H9 (cell line): ENCODE measurements at regions not wholly inside any gene's neighbourhood (a gene's known extent, or its start where the extent isn't known, plus 50 kb on each side); places are given as distances from the start of the nearest gene placed in this dataset.
"Not testable (repeated sequence)": the region's sequence is repeated elsewhere in the genome, so short reads cannot be mapped to it uniquely, and the experiment has no call there.

Source experiments
- DNase-seq: peaks from one replicate; pipeline ENCODE4 v3.0.0-alpha.2; 2017
- H2AFZ ChIP-seq: one replicate; pipeline ENCODE4 v1.6.1; 2013; ENCODE audit warnings: mild to moderate bottlenecking, low read length, control low read depth, moderate library complexity
- H2AK5ac ChIP-seq: 2 replicates; pipeline ENCODE4 v1.6.1; 2013; ENCODE audit warnings: low read length, control low read depth, mixed read lengths; ENCODE audit not compliant: insufficient read length
- H2BK120ac ChIP-seq: one replicate; pipeline ENCODE4 v1.6.1; 2013; ENCODE audit warnings: low read depth, mild to moderate bottlenecking, low read length, control low read depth, inconsistent platforms; ENCODE audit not compliant: poor library complexity, severe bottlenecking
- H2BK12ac ChIP-seq: 2 replicates; pipeline ENCODE4 v1.6.1; 2013; ENCODE audit warnings: low read length, control low read depth, mixed read lengths, low read depth; ENCODE audit not compliant: insufficient read length
- H2BK15ac ChIP-seq: 2 replicates; pipeline ENCODE4 v1.6.1; 2013; ENCODE audit warnings: low read depth, low read length, control low read depth
- H2BK20ac ChIP-seq: one replicate; pipeline ENCODE4 v1.6.1; 2013; ENCODE audit warnings: low read depth, mild to moderate bottlenecking, low read length, control low read depth, inconsistent platforms; ENCODE audit not compliant: poor library complexity, severe bottlenecking
- H2BK5ac ChIP-seq: 2 replicates; pipeline ENCODE4 v1.6.1; 2013; ENCODE audit warnings: low read length, control low read depth, mixed read lengths; ENCODE audit not compliant: insufficient read length
- H3K14ac ChIP-seq: 2 replicates; pipeline ENCODE4 v1.6.1; 2013; ENCODE audit warnings: low read length, control low read depth; ENCODE audit not compliant: insufficient read depth
- H3K18ac ChIP-seq: 2 replicates; pipeline ENCODE4 v1.6.1; 2013; ENCODE audit warnings: low read depth, mild to moderate bottlenecking, mixed read lengths, low read length, control low read depth; ENCODE audit not compliant: insufficient read length
- H3K23ac ChIP-seq: 2 replicates; pipeline ENCODE4 v1.6.1; 2013; ENCODE audit warnings: low read length, control low read depth, mixed read lengths, low read depth; ENCODE audit not compliant: insufficient read length
- H3K23me2 ChIP-seq: 2 replicates; pipeline ENCODE4 v1.6.1; 2013; ENCODE audit warnings: low read depth, mild to moderate bottlenecking, mixed read lengths, low read length, control low read depth; ENCODE audit not compliant: insufficient read length, poor library complexity, severe bottlenecking
- H3K27ac ChIP-seq: 2 replicates; pipeline ENCODE4 v1.5.1; 2013; ENCODE audit warnings: low read length, control low read depth, mixed read lengths, low read depth; ENCODE audit not compliant: insufficient read length
- H3K27me3 ChIP-seq: 2 replicates; pipeline ENCODE4 v1.6.1; 2013; ENCODE audit warnings: low read length, control low read depth, inconsistent platforms; ENCODE audit not compliant: insufficient read depth
- H3K4ac ChIP-seq: 2 replicates; pipeline ENCODE4 v1.6.1; 2013; ENCODE audit warnings: low read depth, mild to moderate bottlenecking, control low read depth, inconsistent platforms, low read length, moderate library complexity
- H3K4me1 ChIP-seq: 2 replicates; pipeline ENCODE4 v1.6.1; 2013; ENCODE audit warnings: low read length, control low read depth, inconsistent platforms; ENCODE audit not compliant: insufficient read depth
- H3K4me2 ChIP-seq: 2 replicates; pipeline ENCODE4 v1.6.1; 2013; ENCODE audit warnings: low read length, control low read depth, mixed read lengths; ENCODE audit not compliant: insufficient read length, insufficient read depth
- H3K56ac ChIP-seq: 2 replicates; pipeline ENCODE4 v1.6.1; 2013; ENCODE audit warnings: low read depth, mild to moderate bottlenecking, mixed read lengths, low read length, control low read depth; ENCODE audit not compliant: insufficient read length
- H3K79me1 ChIP-seq: 2 replicates; pipeline ENCODE4 v1.6.1; 2013; ENCODE audit warnings: low read depth, mild to moderate bottlenecking, moderate library complexity, low read length, control low read depth, inconsistent platforms; ENCODE audit not compliant: insufficient read depth, poor library complexity, severe bottlenecking
- H3K79me2 ChIP-seq: 2 replicates; pipeline ENCODE4 v1.6.1; 2013; ENCODE audit warnings: low read length, control low read depth, inconsistent platforms; ENCODE audit not compliant: insufficient read depth
- H3K9ac ChIP-seq: 2 replicates; pipeline ENCODE4 v1.6.1; 2013; ENCODE audit warnings: low read length, control low read depth, mixed read lengths; ENCODE audit not compliant: insufficient read length; ENCODE audit errors: extremely low read depth
- H3K9me3 ChIP-seq: one replicate; pipeline ENCODE4 v1.6.1; 2013; ENCODE audit warnings: low read depth, low read length, inconsistent platforms; ENCODE audit not compliant: control insufficient read depth
- H3T11ph ChIP-seq: one replicate; pipeline ENCODE4 v1.6.1; 2013; ENCODE audit warnings: mild to moderate bottlenecking, low read length, control low read depth, inconsistent platforms
- H4K20me1 ChIP-seq: one replicate; pipeline ENCODE4 v1.6.1; 2013; ENCODE audit not compliant: control insufficient read depth, insufficient read length, insufficient read depth
- H4K5ac ChIP-seq: 2 replicates; pipeline ENCODE4 v1.6.1; 2013; ENCODE audit warnings: low read depth, mild to moderate bottlenecking, mixed read lengths, low read length, control low read depth; ENCODE audit not compliant: insufficient read length
- H4K8ac ChIP-seq: replicated peaks from 2 replicates; pipeline ENCODE4 v1.6.1; 2013; ENCODE audit warnings: low read length, control low read depth, mixed read lengths, low read depth; ENCODE audit not compliant: insufficient read length
- H4K91ac ChIP-seq: 2 replicates; pipeline ENCODE4 v1.6.1; 2013; ENCODE audit warnings: low read depth, mild to moderate bottlenecking, moderate library complexity, mixed read lengths, low read length, control low read depth; ENCODE audit not compliant: insufficient read length
- H3K27ac Mint-ChIP-seq, 3 experiments: 2 replicates in 2 of 3; 3 replicates in 1 of 3; pipeline ENCODE4 v1.8.0; 2020 to 2021; ENCODE audit warnings: mixed read lengths in 3 of 3, mild to moderate bottlenecking in 1 of 3, moderate library complexity in 1 of 3
- H3K27me3 Mint-ChIP-seq: 2 replicates; pipeline ENCODE4 v1.8.0; 2021; ENCODE audit warnings: low read depth, mild to moderate bottlenecking, moderate library complexity, mixed read lengths
- H3K36me3 Mint-ChIP-seq, 3 experiments: 2 replicates in 2 of 3; 3 replicates in 1 of 3; pipeline ENCODE4 v1.8.0; 2020 to 2021; ENCODE audit warnings: low read depth in 3 of 3, mixed read lengths in 3 of 3; ENCODE audit not compliant: insufficient read depth in 1 of 3
- H3K4me1 Mint-ChIP-seq, 2 experiments: 2 replicates each; pipeline ENCODE4 v1.8.0; 2020; ENCODE audit warnings: mixed read lengths in 2 of 2
- H3K4me3 Mint-ChIP-seq, 2 experiments: 2 replicates in 1 of 2; 3 replicates in 1 of 2; pipeline ENCODE4 v1.8.0; 2020 to 2021; ENCODE audit warnings: mild to moderate bottlenecking in 2 of 2, mixed read lengths in 2 of 2, moderate library complexity in 1 of 2
- H3K9me3 Mint-ChIP-seq, 2 experiments: 2 replicates in 1 of 2; 3 replicates in 1 of 2; pipeline ENCODE4 v1.8.0; 2020; ENCODE audit warnings: mild to moderate bottlenecking in 2 of 2, mixed read lengths in 2 of 2, moderate library complexity in 1 of 2
- CTCF ChIP-seq: fragments of 200-600 bp; sonication (generic); conservative IDR thresholded peaks from 3 replicates; pipeline ENCODE4 v1.8.0; 2021; ENCODE audit warnings: antibody characterized with exemption, mild to moderate bottlenecking
- WGBS: extraction: QIAGEN DNeasy Blood & Tissue Kit; methylation state at CpG from one replicate; pipeline ENCODE4 v1.1.7; 2013; ENCODE audit warnings: missing lambda C conversion rate, low lambda C conversion rate, mixed read lengths; ENCODE audit not compliant: insufficient read length; ENCODE audit errors: extremely low coverage; 5-methylcytosine and 5-hydroxymethylcytosine counted together

- no peak overlapping the region for H4K8ac ChIP-seq
- H3K79me1 ChIP-seq = no peaks in the 10 kb centered on the region
- H3K14ac ChIP-seq = no peak overlapping the region
- H3K23ac ChIP-seq = no peak overlapping the region
- H4K20me1 ChIP-seq = no peaks in the 10 kb centered on the region
- no CpG with 5 or more reads among the region's 1 CpG for WGBS
- H3T11ph ChIP-seq = no peak overlapping the region
- no peak overlapping the region for H2BK20ac ChIP-seq
- no peak overlapping the region for H3K56ac ChIP-seq
- no peak overlapping the region for H2BK120ac ChIP-seq
- H3K27me3 ChIP-seq = no peaks in the 10 kb centered on the region
- no peak overlapping the region for H3K27ac ChIP-seq
- H3K4me3 Mint-ChIP-seq = no peak overlapping the region
- no peak for TF ChIP-seq CTCF
- H3K18ac ChIP-seq = no peak overlapping the region
- peaks cover under 1 to 7% of the 10 kb centered on the region in 2 experiments; a peak in 4 of 5 replicates for H3K9me3 Mint-ChIP-seq
- no peaks in the 10 kb centered on the region for H3K79me2 ChIP-seq
- H3K4me1 ChIP-seq = no peaks in the 10 kb centered on the region
- no peaks in the 10 kb centered on the region for H3K27me3 Mint-ChIP-seq
- no peaks in the 10 kb centered on the region; a peak in 2 of 7 replicates for H3K36me3 Mint-ChIP-seq
- H2BK12ac ChIP-seq = no peak overlapping the region
- no peak overlapping the region for H3K4ac ChIP-seq
- H3K4me2 ChIP-seq = no peak overlapping the region
- no peaks in the 10 kb centered on the region for H3K9me3 ChIP-seq
- no peak overlapping the region for H4K91ac ChIP-seq
- H2BK15ac ChIP-seq = no peak overlapping the region
- no peak for DNase-seq
- H3K27ac Mint-ChIP-seq = no peak overlapping the region
- H3K9ac ChIP-seq = no peak overlapping the region
- H3K23me2 ChIP-seq = no peaks in the 10 kb centered on the region
- no peak overlapping the region for H2AK5ac ChIP-seq
- H2AFZ ChIP-seq = no peak overlapping the region
- no peak overlapping the region for H4K5ac ChIP-seq
- H2BK5ac ChIP-seq = no peak overlapping the region
- H3K4me1 Mint-ChIP-seq = no peaks in the 10 kb centered on the region
These were observed 1224.3 kb upstream of the B3GALT2 start for GRCh38 chr1:194410756-194411155.

DNA sequence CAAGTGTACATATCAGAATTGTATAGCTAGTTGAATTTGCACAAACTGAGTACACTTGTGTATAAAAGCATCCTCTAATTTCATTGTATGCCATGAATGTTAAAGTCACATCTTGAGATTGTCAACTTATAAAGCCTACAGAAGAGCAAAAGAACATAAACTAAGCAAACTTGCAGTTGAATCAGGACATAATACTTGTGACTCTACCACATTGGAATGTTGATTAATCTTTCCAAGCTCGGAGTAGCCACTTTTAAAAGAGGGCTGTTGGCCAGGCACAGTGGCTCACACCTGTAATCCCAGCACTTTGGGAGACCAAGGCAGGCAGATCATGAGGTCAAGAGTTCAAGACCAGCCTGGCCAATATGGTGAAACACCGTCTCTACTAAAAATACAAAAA, 1220.8 kb upstream of the B3GALT2 start:
- not testable (repeated sequence) for DNase-seq, H3K79me1 ChIP-seq, H3K27me3 Mint-ChIP-seq, H3K4me2 ChIP-seq, H4K91ac ChIP-seq, H2BK15ac ChIP-seq, H3K56ac ChIP-seq, H3K27me3 ChIP-seq, H3K18ac ChIP-seq, H4K20me1 ChIP-seq, H3K23me2 ChIP-seq, H3K27ac Mint-ChIP-seq, H2AK5ac ChIP-seq, H3T11ph ChIP-seq, H3K9me3 ChIP-seq, H4K8ac ChIP-seq, H2BK5ac ChIP-seq, H2AFZ ChIP-seq, H3K4me1 Mint-ChIP-seq, H3K23ac ChIP-seq, H3K4me3 Mint-ChIP-seq, H2BK20ac ChIP-seq, H3K9ac ChIP-seq, H2BK12ac ChIP-seq, H3K4ac ChIP-seq, H3K79me2 ChIP-seq, H2BK120ac ChIP-seq, H3K27ac ChIP-seq, H3K36me3 Mint-ChIP-seq, H3K4me1 ChIP-seq, H4K5ac ChIP-seq, H3K14ac ChIP-seq, H3K9me3 Mint-ChIP-seq
- no CpG with 5 or more reads among the region's 2 CpGs for WGBS
